ENCODE measurements at regions not wholly inside any gene's neighbourhood (a gene's known extent, or its start where the extent isn't known, plus 50 kb on each side); places are given as distances from the start of the nearest gene placed in this dataset.

DNA sequence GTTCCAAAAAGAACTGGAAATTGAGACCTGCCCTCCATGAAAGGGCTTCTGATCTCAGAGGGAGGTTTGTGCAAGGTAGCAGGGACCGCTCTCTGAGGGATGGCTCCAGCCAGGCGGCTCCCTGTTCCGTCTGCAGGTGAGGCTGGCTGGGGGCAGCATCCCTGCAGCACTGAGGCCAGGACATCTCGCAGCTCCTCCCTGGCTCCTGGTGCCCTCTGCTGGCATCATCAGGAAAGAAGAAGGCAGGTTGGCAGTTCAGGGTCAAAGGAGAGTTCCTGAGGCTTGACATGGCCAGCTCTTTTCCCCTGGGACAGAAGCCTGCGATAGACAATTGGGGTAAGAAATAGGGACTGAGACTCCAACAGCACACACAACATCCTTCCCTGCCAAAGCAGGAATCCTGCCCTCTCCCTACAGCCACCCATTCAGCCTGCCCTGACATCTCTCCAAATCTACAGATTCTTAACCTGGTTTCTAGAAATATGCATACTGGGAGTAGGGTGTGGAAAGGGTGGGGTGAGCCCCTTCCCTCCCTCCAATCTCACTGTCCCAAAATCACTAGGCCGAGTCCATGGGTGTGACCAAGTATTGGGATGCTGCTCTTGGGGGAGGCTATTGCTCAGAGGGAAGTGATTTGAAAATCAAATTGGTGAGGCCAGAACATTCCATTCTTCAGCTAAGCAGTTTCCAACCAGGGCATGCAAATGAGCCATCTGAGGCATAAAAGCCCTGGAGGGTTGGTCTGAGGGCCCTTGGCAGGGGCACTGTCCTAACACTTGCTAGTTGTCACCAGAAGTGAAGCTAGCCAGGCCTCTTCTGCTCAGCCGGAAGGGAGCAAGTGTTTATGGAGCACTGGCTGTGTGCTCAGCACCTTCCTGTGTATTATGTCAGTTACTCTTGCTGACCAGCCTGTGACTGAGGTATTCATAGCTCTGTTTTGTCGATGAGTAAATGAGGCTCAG, 185.4 kb downstream of the TFCP2L1 start:
- TF ChIP-seq, protein P1, sequence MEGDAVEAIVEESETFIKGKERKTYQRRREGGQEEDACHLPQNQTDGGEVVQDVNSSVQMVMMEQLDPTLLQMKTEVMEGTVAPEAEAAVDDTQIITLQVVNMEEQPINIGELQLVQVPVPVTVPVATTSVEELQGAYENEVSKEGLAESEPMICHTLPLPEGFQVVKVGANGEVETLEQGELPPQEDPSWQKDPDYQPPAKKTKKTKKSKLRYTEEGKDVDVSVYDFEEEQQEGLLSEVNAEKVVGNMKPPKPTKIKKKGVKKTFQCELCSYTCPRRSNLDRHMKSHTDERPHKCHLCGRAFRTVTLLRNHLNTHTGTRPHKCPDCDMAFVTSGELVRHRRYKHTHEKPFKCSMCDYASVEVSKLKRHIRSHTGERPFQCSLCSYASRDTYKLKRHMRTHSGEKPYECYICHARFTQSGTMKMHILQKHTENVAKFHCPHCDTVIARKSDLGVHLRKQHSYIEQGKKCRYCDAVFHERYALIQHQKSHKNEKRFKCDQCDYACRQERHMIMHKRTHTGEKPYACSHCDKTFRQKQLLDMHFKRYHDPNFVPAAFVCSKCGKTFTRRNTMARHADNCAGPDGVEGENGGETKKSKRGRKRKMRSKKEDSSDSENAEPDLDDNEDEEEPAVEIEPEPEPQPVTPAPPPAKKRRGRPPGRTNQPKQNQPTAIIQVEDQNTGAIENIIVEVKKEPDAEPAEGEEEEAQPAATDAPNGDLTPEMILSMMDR (IDR thresholded peaks at IDR 0.05), result no peak
- DNase-seq, result peak in 1 of 3 donors; percentile 57
- no peak overlapping the region for H3K4me3 ChIP-seq
- no peaks in the 10 kb centered on the region for H3K4me1 ChIP-seq (ENCODE audit: low read depth)
- H3K9me3 ChIP-seq, result no peaks in the 10 kb centered on the region
- ATAC-seq, result peak; percentile 61
- no peaks in the 10 kb centered on the region for H3K36me3 ChIP-seq (ENCODE audit: low read depth)
- intact Hi-C loops (cut with DNase I, micrococcal nuclease), result loop anchor here in 1 of 2 donors (10.0 kb wide), 1 partner anchor 255 kb away; no protein-coding TSS in a partner anchor

DNA sequence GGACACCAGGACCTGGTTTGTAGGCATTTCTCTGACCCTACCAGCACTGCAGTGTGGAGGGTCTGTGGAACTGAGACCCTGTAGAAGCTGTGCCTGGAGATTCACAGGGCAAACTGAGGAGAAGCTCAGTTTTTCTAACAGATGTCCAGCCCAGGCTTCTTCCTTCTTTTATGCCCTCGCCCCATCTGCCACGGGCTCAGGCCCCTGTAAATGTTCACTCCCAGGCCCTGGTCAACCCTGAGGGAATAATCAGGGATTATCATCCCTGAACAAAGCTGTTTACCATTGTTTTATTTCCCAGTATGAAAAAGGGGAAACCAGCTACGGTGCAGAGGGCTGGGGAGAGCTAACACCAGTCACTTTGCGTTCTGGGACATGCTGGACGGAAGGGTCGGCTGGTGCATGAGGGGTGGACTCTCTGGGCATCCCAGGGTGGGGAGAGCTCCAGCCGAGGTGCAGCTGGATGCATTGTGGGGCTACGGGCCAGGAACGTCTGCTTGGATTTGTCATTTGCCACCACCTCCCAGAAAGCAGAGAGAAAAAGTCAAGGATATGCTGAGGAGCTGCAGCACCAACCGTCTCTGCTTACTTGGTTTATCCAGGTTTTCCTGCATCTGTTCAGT, 183.8 kb downstream of the TFCP2L1 start:
- H3K4me3 ChIP-seq, result no peak overlapping the region
- H3K36me3 ChIP-seq (ENCODE audit: low read depth), result no peaks in the 10 kb centered on the region
- ATAC-seq (no peak), DNase-seq (no peak)
- no peaks in the 10 kb centered on the region for H3K4me1 ChIP-seq (ENCODE audit: low read depth)
- TF ChIP-seq, protein P1 (IDR thresholded peaks at IDR 0.05), result no peak
- no peaks in the 10 kb centered on the region for H3K9me3 ChIP-seq
- intact Hi-C loops (cut with DNase I, micrococcal nuclease), result no loop called here

DNA sequence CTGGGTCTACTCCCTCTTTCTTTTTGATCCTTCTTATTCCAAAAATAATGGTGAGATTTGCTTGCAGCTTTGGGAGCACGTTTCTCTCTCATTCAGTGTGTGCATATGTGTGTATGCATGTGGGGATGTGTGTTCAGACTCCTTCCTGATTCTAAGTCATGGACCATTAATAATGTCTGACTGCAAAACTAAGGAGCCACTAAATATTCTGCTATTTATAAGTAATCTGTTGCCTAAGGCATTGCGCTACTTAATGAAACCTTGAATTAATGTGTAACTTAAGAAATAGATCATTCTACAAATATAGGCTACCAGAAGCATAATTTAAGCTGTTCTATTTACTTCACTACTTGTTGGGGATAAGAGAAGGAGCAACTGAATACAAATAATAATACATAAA, 182.1 kb downstream of the TFCP2L1 start:
- no peaks in the 10 kb centered on the region for H3K9me3 ChIP-seq
- no peak for DNase-seq
- H3K4me1 ChIP-seq (ENCODE audit: low read depth), result no peaks in the 10 kb centered on the region
- no peaks in the 10 kb centered on the region for H3K36me3 ChIP-seq (ENCODE audit: low read depth)
- no peak overlapping the region for H3K4me3 ChIP-seq
- TF ChIP-seq, protein P1 (IDR thresholded peaks at IDR 0.05), result no peak
- intact Hi-C loops (cut with DNase I, micrococcal nuclease), result no loop called here
- no peak for ATAC-seq

DNA sequence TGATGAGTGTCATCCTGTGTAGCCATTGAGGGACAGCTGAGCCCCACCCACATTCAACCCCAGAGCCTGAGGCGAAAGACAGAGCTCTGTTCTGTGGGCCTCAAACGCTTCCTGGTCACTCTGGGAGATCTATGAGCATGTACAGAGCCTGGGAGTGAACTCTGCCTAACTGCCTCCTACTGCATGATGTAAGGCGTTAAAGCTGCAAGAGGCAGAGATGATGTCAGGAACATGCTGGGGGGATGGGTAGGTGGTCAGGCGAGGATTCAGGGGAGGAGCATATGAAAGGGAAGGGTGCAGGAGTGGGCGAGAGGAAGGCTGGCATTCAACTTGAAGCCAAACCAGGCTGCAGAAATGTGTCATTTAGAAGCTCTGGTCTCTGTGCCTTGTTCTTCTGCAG, 181.0 kb downstream of the TFCP2L1 start:
- no peak for DNase-seq
- no peaks in the 10 kb centered on the region for H3K4me1 ChIP-seq (ENCODE audit: low read depth)
- ATAC-seq, result no peak
- TF ChIP-seq, protein P1 (IDR thresholded peaks at IDR 0.05), result no peak
- H3K9me3 ChIP-seq, result no peaks in the 10 kb centered on the region
- no peaks in the 10 kb centered on the region for H3K36me3 ChIP-seq (ENCODE audit: low read depth)
- no peak overlapping the region for H3K4me3 ChIP-seq
- intact Hi-C loops (cut with DNase I, micrococcal nuclease), result no loop called here

DNA sequence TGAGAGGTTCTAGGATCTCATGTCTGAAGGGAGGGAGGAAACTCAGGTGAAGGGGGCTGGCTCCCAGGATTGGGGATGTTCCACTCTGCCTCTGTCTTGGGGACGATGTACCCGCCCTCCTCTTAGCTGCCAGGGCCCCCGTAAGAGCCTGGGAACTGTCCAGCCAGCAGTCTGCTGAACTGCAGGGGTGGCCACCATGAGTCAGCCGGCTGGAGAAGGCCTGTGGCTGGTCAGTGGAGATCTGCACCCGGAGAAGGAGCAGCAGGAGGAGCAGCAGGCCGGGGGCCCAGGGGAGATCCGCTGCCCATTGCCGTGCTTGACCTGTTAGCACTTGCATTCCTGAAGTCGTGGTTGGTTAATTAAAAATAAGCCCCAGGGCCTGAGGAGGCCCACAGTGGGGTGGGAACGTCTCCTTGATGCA, 180.3 kb downstream of the TFCP2L1 start:
- Histone ChIP-seq H3K9me3 (no peaks in the 10 kb centered on the region), H3K36me3 (ENCODE audit: low read depth) (no peaks in the 10 kb centered on the region), H3K4me3 (no peak overlapping the region), H3K4me1 (ENCODE audit: low read depth) (no peaks in the 10 kb centered on the region)
- TF ChIP-seq, protein P1 (IDR thresholded peaks at IDR 0.05), result no peak
- ATAC-seq (no peak), DNase-seq (no peak)
- intact Hi-C loops (cut with DNase I, micrococcal nuclease), result no loop called here
